Thyroid gland (tissue), 4 donors: ENCODE measurements at regions not wholly inside any gene's neighbourhood (a gene's known extent, or its start where the extent isn't known, plus 50 kb on each side); places are given as distances from the start of the nearest gene placed in this dataset.

ENCODE experiments used
- POLR2A ChIP-seq, 2 donors: fragments of 450-650 bp; IDR thresholded peaks; one replicate each; pipeline ENCODE4 v1.6.1; 2017; ENCODE audit warnings: antibody characterized with exemption in 2 of 2, mild to moderate bottlenecking in 2 of 2, moderate library complexity in 1 of 2
- TF ChIP-seq, protein P1 (sequence below), 6 experiments: fragments of 200-600 bp in 3 of 6; fragments of 450-650 bp in 3 of 6; sonication (generic) in 3 of 6; IDR thresholded peaks; one replicate each; pipeline ENCODE4 v1.5.1; 2016 to 2019; ENCODE audit warnings: antibody characterized with exemption in 6 of 6, mild to moderate bottlenecking in 2 of 6, inconsistent platforms in 1 of 6, moderate library complexity in 1 of 6

DNA sequence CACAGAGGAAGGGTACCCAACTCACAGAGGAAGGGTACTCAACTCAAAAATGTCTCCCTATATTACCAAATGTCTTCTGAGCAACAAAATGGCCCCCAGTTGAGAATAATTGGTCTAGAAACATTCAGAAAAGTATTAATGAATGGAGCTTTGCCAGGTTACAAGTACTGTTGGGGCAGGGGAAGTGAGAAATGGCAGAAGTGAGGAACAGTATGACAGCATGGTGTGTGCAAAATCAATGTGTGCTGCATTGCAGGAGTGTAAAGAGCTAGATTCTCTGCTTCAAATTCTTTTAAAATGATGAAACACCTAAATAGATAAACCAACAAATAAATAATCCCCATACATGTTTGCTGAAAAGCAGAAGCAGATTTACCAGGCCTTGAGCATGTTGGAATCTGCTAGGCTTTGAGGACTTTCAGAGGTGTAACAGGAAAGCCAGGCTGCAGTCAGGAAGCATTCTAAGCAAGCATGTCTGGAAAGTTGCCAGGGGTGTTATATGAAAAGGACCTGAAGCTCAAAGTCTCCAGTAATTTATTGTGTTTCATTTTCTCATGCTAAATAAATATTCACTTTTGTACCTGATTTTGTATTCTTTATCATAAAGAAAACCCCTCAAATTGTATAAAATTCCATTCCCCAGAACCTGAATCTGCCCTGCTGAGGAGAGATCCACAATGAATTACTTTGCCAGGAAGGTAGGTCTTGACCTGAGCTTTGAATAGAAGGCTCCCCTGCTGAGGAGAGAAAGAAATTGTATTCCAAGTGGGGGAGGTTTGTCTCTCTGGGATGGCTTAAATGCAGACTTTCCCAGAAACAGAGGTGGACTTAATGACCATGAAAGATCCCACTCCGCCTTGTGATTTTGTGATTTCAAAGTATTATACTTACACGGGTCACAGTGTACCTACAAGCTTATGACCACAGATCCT is 265.0 kb upstream of the MARCKS start:
- TF ChIP-seq, protein P1, sequence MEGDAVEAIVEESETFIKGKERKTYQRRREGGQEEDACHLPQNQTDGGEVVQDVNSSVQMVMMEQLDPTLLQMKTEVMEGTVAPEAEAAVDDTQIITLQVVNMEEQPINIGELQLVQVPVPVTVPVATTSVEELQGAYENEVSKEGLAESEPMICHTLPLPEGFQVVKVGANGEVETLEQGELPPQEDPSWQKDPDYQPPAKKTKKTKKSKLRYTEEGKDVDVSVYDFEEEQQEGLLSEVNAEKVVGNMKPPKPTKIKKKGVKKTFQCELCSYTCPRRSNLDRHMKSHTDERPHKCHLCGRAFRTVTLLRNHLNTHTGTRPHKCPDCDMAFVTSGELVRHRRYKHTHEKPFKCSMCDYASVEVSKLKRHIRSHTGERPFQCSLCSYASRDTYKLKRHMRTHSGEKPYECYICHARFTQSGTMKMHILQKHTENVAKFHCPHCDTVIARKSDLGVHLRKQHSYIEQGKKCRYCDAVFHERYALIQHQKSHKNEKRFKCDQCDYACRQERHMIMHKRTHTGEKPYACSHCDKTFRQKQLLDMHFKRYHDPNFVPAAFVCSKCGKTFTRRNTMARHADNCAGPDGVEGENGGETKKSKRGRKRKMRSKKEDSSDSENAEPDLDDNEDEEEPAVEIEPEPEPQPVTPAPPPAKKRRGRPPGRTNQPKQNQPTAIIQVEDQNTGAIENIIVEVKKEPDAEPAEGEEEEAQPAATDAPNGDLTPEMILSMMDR (IDR thresholded peaks at IDR 0.05): no peak
- no peak for TF ChIP-seq POLR2A (IDR thresholded peaks at IDR 0.05)
